ENCODE measurements at regions not wholly inside any gene's neighbourhood (a gene's known extent, or its start where the extent isn't known, plus 50 kb on each side); places are given as distances from the start of the nearest gene placed in this dataset.

GRCh38 chr10:33611423-33611822, 277.0 kb upstream of the NRP1 start:
- TF ChIP-seq POLR2AphosphoS5 (IDR thresholded peaks at IDR 0.05; ENCODE audit: low read depth) (no peak), SPI1 (IDR thresholded peaks at IDR 0.05; ENCODE audit: borderline replicate concordance, low read depth) (no peak), CTCF (IDR thresholded peaks at IDR 0.05; ENCODE audit: insufficient read depth, low read length) (no peak), REST (IDR thresholded peaks at IDR 0.05; ENCODE audit: insufficient replicate concordance, low read depth) (no peak), GABPA (IDR thresholded peaks at IDR 0.05; ENCODE audit: low read depth) (no peak)
- no peak for DNase-seq (ENCODE audit: low read depth in 1 of 2, low spot score in 1 of 2)
- Histone ChIP-seq H3K27ac (replicated peaks) (no peak overlapping the region), H3K27me3 (ENCODE audit: insufficient read depth, poor library complexity, severe bottlenecking) (no peaks in the 10 kb centered on the region), H3K4me3 (replicated peaks; ENCODE audit: insufficient read depth, low read length) (no peak overlapping the region)

- Histone ChIP-seq H3K27me3 (ENCODE audit: insufficient read depth, poor library complexity, severe bottlenecking) (no peaks in the 10 kb centered on the region), H3K27ac (replicated peaks) (no peak overlapping the region), H3K4me3 (replicated peaks; ENCODE audit: insufficient read depth, low read length) (no peak overlapping the region)
- DNase-seq (ENCODE audit: low read depth in 1 of 2, low spot score in 1 of 2), result no peak
- no peak for TF ChIP-seq GABPA (IDR thresholded peaks at IDR 0.05; ENCODE audit: low read depth)
- TF ChIP-seq CTCF (IDR thresholded peaks at IDR 0.05; ENCODE audit: insufficient read depth, low read length), result no peak
- TF ChIP-seq POLR2AphosphoS5 (IDR thresholded peaks at IDR 0.05; ENCODE audit: low read depth), result no peak
- no peak for TF ChIP-seq REST (IDR thresholded peaks at IDR 0.05; ENCODE audit: insufficient replicate concordance, low read depth)
- TF ChIP-seq SPI1 (IDR thresholded peaks at IDR 0.05; ENCODE audit: borderline replicate concordance, low read depth), result no peak
These were observed 275.1 kb upstream of the NRP1 start for GRCh38 chr10:33609546-33609945.

GRCh38 chr10:33602278-33602677, 267.8 kb upstream of the NRP1 start:
- TF ChIP-seq REST (IDR thresholded peaks at IDR 0.05; ENCODE audit: insufficient replicate concordance, low read depth) (no peak), SPI1 (IDR thresholded peaks at IDR 0.05; ENCODE audit: borderline replicate concordance, low read depth) (no peak), POLR2AphosphoS5 (IDR thresholded peaks at IDR 0.05; ENCODE audit: low read depth) (no peak), GABPA (IDR thresholded peaks at IDR 0.05; ENCODE audit: low read depth) (no peak), CTCF (IDR thresholded peaks at IDR 0.05; ENCODE audit: insufficient read depth, low read length) (no peak)
- H3K27ac ChIP-seq (replicated peaks), result no peak overlapping the region
- DNase-seq (ENCODE audit: low read depth in 1 of 2, low spot score in 1 of 2), result no peak

More at GRCh38 chr10:33602278-33602677, 267.8 kb upstream of the NRP1 start:
- H3K4me3 ChIP-seq (replicated peaks; ENCODE audit: insufficient read depth, low read length), result no peak overlapping the region
- no peaks in the 10 kb centered on the region for H3K27me3 ChIP-seq (ENCODE audit: insufficient read depth, poor library complexity, severe bottlenecking)

All from HL-60 (cell line).